GM21447 (cell line): ENCODE measurements at regions not wholly inside any gene's neighbourhood (a gene's known extent, or its start where the extent isn't known, plus 50 kb on each side); places are given as distances from the start of the nearest gene placed in this dataset.
"Not testable (repeated sequence)": the region's sequence is repeated elsewhere in the genome, so short reads cannot be mapped to it uniquely, and the experiment has no call there.

Experiments used
- ATAC-seq: cut with Tn5 transposase; IDR thresholded peaks from one replicate; pipeline ENCODE4 v1.9.1; 2021; ENCODE audit not compliant: unreplicated experiment

DNA sequence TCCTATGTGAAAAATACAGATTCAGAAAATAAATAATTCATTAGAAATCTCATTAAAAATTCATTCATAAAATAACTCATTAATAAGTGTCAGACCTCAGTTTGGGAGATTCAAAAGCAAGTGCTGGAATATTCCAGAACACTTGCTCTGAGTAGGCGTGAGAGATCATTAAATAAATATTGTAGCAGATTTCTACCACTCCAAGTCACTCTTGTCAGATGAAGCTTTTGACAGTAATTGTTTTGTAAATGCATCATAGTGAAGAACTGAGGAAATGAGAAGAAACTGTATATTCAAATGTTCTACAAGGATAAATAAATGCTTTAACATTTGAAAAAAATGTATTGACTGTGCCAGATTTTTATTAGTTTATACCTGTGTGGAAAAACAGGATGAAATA is 1228.1 kb downstream of the SLITRK1 start:
- ATAC-seq, result no peak

DNA sequence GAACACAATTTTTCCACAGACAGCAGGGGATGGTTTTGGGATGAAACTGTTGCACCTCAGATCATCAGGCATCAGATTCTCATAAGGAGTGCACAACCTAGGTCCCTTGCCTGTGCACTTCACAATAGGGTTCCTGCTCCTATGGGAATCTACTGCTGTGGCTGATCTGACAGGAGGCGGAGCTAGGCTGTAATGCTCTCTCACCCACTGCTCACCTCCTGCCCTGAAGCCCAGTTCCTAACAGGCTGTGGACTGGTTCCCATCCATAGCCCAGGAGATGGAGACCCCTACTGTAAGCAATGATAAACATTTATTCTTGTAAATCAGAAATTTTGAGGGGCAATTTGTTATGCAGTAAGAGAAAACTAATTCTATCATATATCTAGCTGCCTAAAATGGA is 1234.7 kb downstream of the SLITRK1 start:
- ATAC-seq, result no peak

DNA sequence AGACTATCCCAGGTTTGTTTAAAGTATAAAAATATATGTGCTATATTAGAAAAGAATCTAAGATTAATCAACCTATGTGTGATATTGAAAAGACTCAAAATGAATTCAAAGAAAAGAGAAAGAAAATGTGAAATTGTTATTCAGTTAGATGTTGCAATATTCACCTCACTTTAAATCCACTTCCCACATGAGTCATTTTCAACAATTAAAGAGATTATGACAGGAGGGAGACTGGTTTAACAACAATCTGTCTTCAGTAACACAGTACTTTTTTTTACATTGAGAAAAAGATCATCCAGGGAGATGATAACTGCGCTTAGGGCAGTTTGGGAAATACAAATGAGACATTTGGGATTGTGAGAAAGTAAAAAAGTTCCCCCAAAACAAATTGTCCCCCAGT is 1246.2 kb downstream of the SLITRK1 start:
- no peak for ATAC-seq

GRCh38 chr13:82634946-82635345 is 1247.3 kb downstream of the SLITRK1 start:
- ATAC-seq, result no peak

- ATAC-seq, result no peak
These were observed 1255.1 kb downstream of the SLITRK1 start for GRCh38 chr13:82627183-82627582.

DNA sequence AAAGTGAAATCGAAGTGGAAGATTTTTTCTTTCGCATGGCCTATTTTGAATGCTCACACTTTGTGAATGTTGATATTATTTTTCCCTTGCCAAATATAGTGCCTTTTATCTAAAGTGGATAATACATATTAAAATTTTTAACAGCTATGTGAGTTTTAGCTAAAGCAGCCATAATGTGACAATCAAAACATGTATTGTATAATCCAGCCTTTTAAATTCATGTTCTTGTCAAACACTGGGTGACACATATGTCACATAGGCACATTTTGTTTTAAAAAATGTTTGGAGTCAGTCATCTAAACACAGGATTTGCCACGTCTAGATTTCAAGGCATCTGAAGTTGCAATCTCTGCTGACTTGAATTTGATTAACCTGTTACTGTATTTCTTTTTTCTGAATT is 1256.6 kb downstream of the SLITRK1 start:
- no peak for ATAC-seq

DNA sequence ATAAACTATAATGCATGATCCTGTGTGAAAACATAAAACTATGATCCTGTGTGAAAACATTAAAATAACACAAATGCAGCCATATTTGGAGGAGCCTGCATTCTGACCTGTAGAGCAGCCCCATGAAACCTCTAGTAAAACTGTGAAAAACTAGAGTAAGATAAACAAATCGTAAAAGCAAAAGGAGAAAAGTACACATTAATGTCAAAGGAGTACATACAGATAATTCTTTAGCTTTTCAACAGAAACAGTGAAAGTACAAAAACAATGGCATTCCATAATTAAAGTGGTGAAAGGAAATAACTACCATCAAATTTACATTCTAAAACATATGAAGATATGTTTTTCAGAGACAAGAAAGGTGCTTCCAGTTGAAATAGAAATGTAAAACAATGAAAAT is 1267.2 kb downstream of the SLITRK1 start:
- no peak for ATAC-seq

GRCh38 chr13:82614086-82614485 is 1268.2 kb downstream of the SLITRK1 start:
- no peak for ATAC-seq

GRCh38 chr13:82606008-82606407 is 1276.3 kb downstream of the SLITRK1 start:
- no peak for ATAC-seq

DNA sequence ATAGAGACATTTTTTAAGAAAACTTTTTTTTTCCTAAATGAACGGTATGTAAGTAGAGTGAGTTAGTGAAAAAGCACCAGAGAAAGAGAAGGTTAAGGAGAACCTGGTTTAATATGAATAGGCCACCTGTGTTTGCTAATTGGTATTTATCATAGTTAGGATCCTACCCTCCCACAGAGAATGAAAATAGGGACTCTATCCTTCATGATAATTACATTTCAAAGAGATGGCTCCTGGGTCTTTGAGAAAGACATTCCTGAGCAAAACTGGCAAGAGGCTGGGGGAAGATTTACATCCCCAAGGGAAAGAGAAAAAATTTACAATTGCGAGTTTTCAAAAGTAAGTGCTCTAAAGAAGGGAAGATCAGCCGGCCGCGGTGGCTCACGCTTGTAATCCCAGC is 1284.5 kb downstream of the SLITRK1 start:
- no peak for ATAC-seq

DNA sequence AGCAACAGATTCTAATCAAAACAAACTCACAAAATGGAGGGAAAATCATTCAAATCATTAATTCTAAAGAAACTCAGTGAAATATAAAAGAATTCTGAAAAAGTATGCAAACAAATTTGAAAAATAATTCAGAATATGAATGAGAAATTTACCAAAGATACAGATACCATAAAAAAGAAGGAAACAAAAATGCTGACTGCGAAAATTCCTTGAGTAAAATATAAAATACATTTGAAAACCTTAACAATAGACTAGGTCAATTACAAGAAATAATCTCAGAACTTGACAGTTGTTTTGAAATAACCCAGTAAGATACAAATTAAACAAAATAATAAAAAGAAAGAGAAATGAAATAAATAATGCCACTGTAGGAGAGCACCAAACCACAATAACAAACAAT is 1289.0 kb downstream of the SLITRK1 start:
- ATAC-seq, result no peak

DNA sequence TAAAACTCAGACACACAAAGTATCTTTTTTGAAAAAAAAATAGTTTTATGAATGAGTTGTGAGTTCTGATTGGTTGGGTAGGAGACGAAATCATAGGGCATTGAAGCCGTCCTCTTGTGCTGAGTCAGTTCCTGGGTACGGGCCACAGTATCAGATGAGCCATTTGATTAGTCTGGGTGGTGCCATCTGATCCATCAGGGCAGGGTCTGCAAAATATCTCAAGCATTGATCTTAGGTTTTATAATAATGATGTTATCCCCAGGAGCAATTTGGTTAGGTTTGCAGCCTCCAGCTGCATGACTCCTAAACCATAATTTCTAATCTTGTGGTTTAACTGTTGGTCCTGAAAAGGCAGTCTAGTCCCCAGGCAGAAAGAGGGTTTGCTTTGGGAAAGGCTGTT is 1310.6 kb downstream of the SLITRK1 start:
- ATAC-seq, result no peak

- ATAC-seq, result no peak
These were observed 1312.7 kb downstream of the SLITRK1 start for GRCh38 chr13:82569581-82569980.

GRCh38 chr13:82566864-82567263 is 1315.4 kb downstream of the SLITRK1 start:
- no peak for ATAC-seq

GRCh38 chr13:82565201-82565600 is 1317.1 kb downstream of the SLITRK1 start:
- no peak for ATAC-seq

- ATAC-seq, result no peak
These were observed 1321.4 kb downstream of the SLITRK1 start for GRCh38 chr13:82560889-82561288.

GRCh38 chr13:82522872-82523271 is 1359.4 kb downstream of the SLITRK1 start:
- no peak for ATAC-seq

- ATAC-seq, result no peak
These were observed 1375.4 kb downstream of the SLITRK1 start for GRCh38 chr13:82506805-82507414.

DNA sequence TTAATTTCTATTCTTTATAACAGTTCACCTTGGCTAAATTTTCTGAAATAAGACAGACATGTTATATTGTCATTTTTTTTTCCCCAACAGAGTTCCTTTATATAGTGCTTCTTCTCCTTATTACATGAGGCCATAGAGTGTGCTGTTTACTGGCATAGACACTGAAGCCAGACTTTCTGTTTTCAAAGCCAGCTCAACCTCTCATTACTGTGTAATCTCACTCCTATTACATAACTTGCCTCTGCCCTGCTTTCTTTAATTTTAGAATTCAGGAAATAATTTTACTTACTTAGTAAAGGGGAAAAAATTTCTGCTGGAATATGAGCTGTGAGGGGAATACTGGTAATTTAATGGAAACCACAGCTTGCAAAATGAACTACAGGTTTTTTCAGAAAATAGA is 1380.4 kb downstream of the SLITRK1 start:
- ATAC-seq, result no peak

GRCh38 chr13:82480415-82480814 is 1401.9 kb downstream of the SLITRK1 start:
- ATAC-seq, result no peak

DNA sequence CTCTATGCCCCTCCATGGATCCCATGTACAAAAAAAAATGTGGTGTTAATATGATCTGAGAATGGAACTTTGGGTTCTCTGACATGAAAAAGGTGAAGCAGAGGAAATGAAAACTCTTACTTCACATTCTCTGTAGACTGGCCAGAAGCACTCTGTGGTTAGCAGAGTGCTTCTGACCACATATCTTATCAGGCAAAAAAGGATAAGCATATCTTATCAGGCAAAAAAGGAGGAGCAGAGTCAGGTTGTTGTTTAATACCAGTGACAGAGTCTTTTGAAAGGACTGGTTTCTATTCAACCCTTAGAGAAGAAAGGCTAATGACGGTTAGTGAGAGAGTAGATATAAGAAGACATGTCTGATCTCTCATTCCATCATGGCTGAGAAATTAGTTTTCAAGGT is 1404.8 kb downstream of the SLITRK1 start:
- no peak for ATAC-seq

DNA sequence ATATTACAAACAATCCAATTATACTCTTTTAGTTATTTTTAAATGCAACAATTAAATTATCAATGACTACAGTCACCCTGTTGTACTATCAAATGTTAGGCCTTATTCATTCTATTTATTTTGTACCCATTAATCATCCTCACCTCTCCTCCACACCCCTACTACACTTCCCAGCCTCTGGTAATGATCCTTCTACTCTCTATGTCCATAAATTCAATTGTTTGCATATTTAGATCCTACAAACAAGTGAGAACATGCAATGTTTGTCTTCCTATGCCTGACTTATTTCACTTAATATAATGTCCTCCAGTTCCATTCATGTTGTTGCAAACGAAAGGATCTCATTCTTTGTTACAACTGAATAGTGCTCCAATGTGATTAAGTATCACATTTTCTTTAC is 1414.6 kb downstream of the SLITRK1 start:
- no peak for ATAC-seq

- not testable (repeated sequence) for ATAC-seq
These were observed 1422.7 kb downstream of the SLITRK1 start for GRCh38 chr13:82459575-82459974.

DNA sequence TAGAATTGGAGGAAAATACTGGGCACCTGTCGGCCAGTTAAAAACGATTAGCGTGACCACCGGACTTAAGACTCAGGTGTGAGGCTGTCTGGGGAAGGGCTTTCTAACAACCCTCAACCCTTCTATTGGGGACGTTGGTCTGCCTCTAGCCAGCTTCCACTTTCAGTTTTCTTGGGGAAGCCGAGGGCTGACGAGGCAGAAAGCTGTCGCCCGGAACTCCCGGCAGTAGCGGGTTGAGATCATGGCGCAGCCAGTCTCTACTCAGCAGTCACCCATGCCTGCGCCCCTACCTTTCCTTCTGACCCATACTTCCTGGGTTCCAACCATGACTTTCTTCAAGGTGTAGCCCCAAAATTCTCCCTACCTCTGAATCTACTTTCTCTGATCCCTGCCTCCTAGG is 1424.1 kb downstream of the SLITRK1 start:
- ATAC-seq, result no peak
